ENCODE measurements at regions not wholly inside any gene's neighbourhood (a gene's known extent, or its start where the extent isn't known, plus 50 kb on each side); places are given as distances from the start of the nearest gene placed in this dataset.
A peak's percentile ranks its signal among the peaks of the same experiment; 100 is the strongest.

DNA sequence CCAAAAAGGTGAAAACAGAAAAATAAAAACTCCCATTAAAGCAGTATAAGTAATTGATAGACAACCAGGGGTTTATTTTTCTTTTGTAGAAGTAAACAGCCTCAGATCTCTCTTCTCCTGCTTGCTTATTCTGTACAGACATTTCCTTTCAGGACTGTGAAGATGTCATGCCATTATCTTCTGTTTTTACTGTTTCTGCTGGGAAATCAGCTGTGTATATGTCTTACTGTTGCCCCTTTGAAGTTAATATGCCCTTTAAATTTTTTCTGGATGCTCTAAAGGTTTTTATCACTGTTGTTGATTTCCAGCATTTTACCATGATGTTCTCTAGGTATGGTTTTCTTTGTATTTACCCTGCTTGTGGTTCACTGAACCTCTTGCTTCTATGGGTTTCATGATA, 199.5 kb downstream of the NXNL2 start:
- DNase-seq (ENCODE audit: low read depth), result no peak

DNA sequence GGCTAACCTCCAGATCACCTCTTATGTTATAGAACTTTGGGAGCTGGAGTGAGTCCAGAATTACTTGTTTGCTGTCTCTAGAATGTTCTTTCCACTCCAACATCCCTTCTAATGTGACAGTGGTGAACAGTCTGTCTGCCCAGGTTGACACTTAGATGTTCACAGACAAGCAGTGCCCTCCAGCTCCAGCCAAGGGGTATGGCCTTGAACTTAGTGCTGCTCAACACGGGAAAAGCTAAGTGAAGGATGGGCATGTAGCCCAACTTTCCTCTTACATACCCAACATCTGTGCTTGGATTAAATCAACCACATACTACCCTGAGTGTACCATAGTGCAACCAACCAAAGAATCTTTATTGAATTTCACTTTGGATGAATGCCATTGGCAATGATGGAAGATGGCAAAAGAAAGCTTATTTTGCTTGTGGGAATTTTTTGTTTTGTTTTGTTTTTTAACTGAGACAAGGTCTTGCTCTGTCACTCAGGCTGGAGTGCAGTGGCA, 201.2 kb downstream of the NXNL2 start:
- DNase-seq (ENCODE audit: low read depth), result no peak

DNA sequence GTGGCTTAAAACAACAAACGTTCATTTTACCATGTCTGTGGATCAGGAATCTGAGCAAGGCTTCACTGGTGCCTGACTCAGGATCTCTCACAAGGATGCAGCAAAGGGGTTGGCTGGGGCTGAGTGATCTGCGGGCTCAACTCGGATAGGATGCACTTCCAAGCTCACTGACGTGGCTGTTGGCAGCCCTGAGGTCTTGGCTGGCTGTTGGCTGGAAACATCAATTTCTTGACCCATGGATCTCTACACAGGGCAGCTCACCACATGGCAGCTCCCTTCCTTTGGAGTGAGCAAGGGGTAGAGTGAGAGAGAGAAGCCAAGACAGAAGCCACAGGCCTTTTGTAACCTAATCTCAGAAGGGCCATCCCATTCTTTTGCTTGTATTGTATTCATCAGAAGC, 202.1 kb downstream of the NXNL2 start:
- no peak for DNase-seq (ENCODE audit: low read depth)

DNA sequence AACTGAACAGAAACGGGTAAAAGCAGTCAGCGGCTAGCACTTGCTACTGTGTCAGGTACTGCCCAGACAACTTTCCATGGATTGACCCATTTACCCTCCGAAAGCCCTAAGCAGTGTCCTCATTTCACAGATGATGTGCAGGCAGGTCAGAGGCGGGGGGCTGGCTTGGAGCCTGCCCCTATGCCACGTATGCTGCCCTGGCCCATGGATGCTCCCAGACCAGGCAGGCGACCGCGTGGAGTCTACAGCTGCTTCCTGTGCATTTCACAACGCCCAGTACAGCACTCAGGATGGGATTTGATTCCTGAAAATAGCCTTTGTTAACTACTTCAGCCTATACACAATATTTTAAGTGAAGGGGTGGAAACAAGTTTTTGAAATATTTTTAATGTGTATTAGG, 202.9 kb downstream of the NXNL2 start:
- no peak for DNase-seq (ENCODE audit: low read depth)

DNA sequence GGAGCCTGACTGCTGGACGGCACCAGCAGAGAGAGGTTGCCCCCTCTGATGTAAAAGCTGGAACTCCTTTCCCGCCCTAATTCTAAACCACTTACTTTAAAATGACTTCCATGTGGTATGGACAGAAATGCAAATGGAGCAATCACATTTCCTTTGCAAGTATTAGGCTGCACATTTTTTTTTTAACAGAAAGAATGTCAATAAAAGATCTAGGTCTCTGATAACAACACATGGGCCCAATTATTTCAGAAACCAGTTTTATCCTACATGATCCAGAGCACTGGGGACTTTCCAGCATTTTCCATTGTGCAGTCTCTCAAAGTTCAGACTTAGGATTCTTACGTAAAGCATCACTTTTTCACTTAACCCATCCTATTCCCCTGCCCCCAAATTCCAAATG, 203.7 kb downstream of the NXNL2 start:
- DNase-seq (ENCODE audit: low read depth), result no peak

DNA sequence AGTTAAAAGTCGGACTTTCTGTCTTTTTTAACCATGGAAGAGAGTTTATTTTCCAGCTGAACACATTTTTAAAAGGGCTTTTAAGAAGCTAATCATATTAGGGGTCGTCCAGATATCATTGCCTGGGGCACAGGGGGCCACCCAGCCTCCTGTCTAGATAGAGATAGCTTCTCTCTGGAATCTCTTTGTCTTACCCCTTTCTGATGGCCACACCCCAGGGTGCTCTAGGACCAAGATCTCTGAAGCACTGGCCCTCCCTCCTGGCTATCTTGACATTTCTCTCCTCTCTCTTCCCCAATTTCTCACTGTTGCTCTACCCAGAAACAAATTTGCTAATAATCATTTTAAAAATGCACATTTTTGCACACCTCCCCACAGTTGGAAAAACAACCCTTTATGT, 204.4 kb downstream of the NXNL2 start:
- DNase-seq (ENCODE audit: low read depth), result no peak

DNA sequence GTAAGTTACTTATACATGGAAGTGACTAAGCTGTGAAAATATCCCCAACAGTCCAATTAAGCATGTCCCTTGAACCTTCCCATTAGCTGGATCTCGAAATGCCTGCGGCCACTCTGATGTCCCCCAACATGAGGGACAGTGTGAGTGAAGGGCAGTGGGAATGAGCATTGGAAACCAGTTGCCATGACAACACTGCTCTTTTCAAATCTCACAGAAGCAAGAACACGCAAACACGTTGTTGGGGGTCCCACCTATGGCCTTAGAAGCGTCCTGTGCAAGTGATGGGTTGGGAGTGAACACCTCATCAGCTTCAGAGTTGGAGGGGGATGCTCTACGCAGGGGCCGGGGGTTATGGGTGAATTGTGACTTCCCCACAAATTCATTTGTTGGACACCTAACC, 205.9 kb downstream of the NXNL2 start:
- no peak for DNase-seq (ENCODE audit: low read depth)

DNA sequence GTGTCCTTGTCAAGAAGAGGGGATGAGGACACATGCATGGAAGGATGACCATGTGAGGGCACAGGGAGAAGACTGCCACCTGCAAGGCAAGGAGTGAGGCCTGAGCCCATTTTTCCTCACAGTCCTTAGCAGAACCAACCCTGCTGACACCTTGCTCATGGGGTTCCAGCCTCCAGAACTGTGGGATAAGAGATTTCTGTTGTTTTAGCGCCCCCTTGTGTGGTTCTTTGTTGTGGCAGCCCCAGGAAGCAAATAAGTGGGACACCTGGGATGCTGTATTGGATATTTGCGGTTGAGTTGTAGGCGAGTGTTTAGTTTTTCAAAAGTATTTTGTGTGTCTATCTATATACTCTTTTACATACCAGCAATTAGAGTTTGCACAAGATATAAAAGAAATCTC, 206.4 kb downstream of the NXNL2 start:
- no peak for DNase-seq (ENCODE audit: low read depth)

DNA sequence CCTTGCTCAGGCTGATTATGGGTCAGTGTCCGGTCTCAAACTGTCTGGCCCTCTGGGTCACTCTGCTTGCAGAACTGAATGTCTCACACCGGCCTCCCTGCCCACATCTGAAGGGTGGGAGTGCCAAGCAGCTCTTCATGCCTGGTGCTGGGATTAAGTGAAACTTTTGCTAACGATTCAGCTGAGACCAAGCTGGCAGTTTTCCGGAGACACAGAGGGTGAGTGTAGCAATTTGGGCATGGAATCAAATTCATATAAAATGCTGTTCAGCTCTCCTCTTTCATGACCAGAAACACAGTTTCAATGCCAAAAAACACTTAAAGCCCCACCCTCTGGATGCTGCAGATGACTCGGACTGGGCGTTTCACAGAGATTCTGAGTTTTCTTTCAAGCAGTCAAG, 207.5 kb downstream of the NXNL2 start:
- no peak for DNase-seq (ENCODE audit: low read depth)

DNA sequence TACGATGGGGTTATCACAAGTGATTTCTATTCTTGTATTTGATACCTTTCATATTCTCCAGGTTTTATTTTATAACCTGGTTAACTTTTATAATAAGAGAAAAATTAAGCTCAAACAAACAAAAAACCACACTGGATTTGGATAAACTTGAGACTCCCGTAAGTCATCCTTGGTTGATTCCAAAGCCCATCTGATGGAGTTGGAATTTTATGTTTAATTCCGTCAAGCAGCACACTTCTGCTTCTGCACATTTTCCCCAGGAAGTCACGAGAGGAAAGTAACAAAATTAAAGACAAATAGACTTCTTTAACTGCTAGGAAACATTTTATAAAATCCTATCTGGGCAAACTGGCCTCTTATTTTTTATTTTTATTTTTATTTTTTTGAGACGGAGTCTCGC, 207.9 kb downstream of the NXNL2 start:
- DNase-seq (ENCODE audit: low read depth), result no peak

DNA sequence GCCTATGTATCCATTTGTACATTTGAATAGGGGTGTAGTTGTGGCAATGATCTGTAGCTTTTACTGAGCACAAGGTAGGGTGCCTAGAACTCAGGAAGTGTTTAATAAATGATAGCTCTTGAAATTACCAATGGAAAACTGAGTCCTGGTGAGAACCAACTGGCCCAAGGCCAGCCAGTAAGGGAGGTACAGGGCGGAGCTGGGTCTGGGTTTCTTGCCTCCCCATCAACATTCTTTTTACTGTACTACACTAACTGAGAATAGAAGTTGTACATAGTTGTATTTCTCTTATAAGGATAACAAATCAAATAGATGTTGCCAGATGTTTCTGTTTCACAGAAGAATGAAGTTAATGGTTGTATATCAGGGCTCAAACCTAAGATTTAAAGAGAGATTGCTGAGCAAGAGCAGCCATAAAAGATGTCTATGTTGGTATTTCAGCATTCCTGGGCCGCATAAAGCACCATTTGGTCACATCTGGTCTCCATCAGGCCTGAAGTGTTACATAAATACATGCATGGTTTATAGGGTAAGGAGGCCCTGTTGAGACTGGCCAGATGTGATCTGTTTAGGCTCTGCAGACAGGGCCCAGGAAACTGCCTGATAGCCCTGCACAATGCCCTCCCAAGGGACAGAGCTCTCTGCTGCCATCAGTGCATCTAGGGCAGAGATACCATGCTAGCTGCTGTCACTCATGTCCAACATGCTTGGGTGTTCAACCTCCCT, 210.5 kb downstream of the NXNL2 start:
- DNase-seq (ENCODE audit: low read depth), result no peak

DNA sequence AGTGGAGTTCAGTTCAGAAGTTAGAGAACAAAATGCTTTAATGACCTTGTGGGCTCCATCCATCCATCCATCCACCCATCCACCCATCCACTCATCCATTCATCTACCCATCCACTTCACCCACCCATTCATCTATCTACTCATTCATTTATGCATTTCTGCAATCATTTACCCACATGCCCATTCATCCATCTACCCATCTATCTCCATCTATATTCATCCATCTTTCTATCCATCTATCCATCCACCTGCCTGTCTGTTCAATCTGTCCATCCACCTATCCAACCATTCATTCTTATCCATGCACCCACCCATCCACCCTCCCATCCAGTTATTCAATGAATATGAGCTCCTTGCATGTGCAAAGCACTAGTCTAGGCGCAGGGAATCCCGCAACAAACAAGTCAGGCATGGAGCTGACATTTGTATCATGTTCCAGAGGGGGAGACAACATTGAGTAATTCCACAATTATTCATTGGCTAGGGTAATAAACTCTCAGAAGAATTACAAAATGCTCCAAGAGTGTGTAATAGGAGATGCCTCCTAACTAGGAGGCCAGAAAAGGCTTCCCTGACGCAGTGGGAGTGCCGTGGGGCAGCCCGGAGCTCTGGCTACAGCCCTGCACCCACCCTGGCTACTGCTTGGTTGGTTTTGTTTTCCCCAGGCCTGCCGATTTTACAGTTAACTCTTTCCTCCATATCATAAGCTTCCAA, 211.2 kb downstream of the NXNL2 start:
- DNase-seq (ENCODE audit: low read depth), result peak; percentile 82

DNA sequence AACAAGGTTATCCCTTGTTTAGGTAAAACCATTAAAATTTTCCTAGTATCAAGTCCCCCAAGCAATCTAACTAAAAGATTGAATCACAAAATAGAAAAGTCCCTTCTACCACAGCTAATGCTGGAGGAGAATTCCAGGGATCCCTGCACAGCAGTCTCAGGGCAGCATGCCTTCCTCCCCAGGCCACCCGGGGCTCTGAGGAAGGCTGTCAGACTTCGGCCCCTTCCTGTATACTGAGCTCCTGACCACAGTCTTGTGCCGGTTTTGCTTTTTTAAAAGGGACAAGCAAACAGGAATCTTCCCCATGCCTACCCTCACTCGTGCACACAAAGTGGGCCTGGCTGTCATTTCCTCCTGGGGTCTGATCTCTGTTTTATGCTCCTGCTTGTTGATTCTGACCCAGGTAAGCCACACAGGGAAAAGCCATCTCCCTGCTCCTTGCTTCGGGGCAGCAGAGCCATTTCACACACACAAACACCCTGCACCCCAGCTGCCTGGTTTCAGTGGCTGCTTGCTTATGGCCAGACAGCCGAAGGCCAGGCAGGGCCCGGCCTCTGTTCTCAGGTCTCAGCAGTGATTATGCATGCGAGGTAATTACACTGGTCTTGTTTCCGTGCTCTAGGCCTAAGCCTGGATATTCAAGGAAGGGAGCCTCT, 211.9 kb downstream of the NXNL2 start:
- DNase-seq (ENCODE audit: low read depth), result no peak

DNA sequence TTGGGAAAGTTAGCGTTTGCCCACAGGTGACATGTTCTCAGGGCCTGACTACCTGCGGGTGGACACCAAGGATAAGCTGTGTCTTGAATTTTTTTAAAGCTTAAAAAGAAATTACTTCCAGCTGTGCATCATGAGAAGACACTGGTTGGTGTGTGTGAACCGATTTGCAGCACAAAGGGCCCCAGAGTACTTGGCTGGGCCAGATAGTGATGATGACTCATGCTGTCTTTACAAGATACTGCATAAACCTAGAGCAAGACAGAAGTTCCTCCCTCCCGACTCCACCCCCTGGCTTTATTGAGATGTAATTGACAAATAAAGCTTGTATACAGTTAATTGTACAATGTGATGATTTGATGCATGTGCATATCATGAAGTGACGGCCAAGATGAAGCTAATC, 212.8 kb downstream of the NXNL2 start:
- DNase-seq (ENCODE audit: low read depth), result peak; percentile 92

DNA sequence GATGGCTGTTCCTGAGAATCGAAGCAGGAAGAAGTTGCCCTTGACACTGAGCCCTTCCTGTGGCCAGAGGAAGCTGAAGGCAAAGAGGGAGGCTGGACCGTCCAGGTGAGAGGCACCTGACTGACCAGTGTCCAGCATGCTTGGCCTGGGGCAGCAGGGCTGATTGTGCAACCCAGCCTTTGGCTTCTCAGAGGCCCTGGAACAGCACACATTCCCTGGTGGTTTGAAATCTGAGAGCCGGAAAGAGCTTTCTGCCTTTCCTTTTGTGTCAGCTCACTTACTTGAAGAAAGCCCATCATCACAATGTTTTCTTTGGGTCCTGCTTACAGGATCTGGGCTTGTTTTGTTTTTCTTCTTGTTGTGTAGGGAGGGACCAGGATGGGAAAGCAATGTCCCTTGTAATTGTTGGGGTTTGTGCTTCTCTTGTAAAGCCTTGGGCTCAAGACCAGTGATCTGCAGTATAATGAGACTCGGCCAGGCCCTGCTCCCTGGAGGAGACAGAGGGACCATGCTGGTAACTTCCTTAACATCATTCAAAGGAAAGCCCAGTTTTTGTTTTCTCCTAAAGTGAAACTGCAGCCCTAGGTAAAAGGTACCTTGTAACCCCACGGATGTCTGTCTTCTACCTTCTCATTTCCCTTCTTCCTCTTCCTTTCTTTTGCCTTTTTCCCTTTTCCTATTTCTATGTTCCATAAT, 213.7 kb downstream of the NXNL2 start:
- DNase-seq (ENCODE audit: low read depth), result no peak

DNA sequence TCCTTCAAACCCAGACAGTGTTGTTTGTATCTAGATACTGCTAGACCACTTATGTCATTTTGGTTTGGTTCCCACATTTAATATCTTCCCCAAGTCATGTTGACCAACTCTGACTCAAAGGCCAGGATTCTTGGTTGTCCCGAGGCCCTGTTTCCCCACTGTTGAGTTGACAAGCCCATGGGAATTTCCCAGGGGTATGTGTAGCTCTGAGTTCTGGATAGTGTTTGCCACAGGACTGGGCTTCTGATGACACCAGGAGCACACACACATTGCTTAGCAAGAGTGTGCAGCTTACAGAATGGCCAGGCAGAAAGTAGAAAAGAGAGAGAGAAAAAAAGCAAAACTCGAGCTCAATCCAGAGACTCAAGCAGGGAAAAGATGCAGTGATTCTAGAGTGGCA, 214.4 kb downstream of the NXNL2 start:
- DNase-seq (ENCODE audit: low read depth), result no peak

DNA sequence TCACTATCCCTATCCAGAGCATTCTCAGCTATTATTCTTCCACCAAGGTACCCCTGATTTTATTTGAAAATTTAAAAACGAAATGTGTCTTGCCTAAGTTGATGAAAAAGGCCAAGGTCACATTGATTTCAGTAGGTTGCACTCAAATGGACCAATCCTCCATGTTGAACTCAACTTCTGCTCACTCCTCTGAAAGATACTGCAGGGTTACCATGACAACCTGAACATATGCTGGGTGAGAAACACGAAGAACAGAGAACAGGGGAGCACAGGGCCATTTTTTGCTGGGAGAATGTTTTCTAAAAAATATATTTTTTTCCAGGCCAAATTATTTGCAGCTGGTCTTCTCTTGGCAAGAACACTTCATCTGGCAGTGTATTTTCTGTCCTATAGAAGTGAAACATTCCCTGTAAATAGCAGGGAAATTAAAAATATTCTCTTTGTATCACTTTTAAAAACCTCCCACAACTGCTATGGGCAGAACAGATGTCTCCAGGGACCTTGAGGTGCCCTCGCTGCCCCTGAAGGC, 215.9 kb downstream of the NXNL2 start:
- no peak for DNase-seq (ENCODE audit: low read depth)

DNA sequence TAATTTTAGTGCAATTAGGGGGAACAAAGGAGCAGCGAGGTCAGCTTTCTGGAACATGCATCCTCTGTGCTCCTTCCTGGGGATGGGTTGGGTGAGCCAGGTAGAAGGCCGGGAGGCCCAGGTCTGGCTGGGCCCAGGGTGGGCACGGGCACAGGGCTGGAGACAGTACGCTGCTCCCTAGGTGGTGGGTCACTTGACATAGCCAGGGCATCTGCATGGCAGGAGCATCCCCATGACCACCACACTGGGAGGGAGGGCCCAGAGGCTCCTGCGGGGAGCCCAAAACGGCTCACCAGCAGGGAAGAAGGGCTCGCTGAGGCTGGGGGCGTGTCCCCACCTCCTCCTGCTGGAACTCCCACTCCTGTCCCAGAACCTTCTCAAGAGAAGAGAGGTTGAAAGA, 216.8 kb downstream of the NXNL2 start:
- no peak for DNase-seq (ENCODE audit: low read depth)

DNA sequence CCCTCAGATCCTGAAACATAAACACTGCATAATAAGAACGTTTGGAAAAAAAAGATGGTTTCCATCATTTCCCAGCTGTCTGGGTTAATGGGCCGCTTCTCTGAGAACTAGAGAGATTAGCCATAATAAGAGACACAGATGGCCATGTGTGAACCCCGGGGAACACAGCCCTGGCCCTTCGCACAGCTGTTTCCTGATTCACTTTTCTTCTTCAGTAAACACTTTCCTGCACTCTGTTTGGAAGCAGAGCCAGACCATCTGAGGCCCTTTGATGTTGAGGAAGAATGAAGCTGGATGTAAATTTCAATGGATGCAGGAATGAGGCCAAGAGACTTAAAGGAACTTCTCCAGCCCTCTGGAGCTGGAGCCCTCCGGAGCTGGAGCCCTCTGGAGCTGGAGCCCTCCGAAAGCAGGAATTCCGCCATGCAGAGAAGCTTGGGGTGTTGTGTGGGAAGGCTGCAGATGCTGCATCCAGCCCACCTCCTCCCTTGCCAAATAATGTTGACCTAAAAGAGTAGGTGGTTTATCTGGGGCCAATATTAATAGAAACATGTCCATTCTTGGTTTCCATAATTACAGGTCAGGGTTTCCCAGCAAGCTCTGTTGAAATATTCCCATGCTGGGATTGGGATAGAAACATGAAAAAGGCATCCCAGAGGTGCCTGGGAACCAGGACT, 218.9 kb downstream of the NXNL2 start:
- DNase-seq (ENCODE audit: low read depth), result no peak

DNA sequence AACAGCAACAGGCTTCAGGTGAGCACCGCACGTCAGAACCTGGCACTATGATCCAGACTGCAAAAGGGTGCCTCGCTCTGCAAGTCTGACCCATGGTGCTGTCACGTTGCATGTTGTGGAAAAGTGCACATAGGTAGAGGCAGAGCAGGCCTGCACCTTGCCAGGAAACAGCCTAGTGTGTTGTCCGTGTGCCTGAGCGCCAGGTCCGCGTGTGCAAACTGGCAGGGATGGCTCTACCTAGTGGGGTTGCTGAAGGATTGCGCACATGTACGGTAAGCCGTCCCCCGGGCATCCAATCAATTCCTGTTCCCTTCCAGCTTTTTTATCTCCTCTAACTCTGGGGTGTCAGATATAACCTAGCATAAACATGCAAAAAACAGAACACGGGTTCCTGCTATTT, 219.5 kb downstream of the NXNL2 start:
- DNase-seq (ENCODE audit: low read depth), result no peak

DNA sequence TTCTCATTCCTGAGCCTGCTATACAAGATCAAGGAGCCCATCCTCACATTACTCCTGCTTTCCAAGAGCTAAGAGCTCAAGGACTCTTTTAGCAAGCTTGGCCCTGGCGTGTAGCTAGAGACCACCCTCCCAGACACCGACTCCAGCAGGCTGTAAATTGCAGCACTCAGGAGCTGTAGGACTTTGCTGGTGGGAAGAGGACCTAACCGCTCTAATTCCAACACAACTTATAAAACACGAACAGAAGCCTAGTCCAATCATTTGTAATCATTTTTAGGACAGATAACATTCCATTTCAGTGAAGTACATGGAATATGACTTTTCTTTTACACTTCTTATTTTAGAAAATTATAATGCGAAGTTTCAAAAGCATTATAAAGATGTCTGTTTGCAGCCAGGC, 219.9 kb downstream of the NXNL2 start:
- DNase-seq (ENCODE audit: low read depth), result no peak
